Gastrocnemius medialis (tissue), 4 donors: ENCODE measurements at regions not wholly inside any gene's neighbourhood (a gene's known extent, or its start where the extent isn't known, plus 50 kb on each side); places are given as distances from the start of the nearest gene placed in this dataset.

ENCODE experiments used
- CTCF ChIP-seq, 5 experiments: fragments of 450-650 bp in 3 of 5; fragments of 200-600 bp in 2 of 5; sonication (generic) in 2 of 5; IDR thresholded peaks in 4 of 5; conservative IDR thresholded peaks in 1 of 5; 1 replicate in 4 of 5; 2 replicates in 1 of 5; pipeline ENCODE4 v1.5.1; 2016 to 2019; ENCODE audit warnings: antibody characterized with exemption in 5 of 5, mild to moderate bottlenecking in 3 of 5, moderate library complexity in 3 of 5
- POLR2A ChIP-seq, 2 donors: fragments of 450-650 bp; IDR thresholded peaks; one replicate each; pipeline ENCODE4 v1.6.1; 2017; ENCODE audit warnings: antibody characterized with exemption in 2 of 2, mild to moderate bottlenecking in 2 of 2, moderate library complexity in 2 of 2

GRCh38 chr14:97697772-97698171, 900.6 kb downstream of the VRK1 start:
- TF ChIP-seq CTCF (IDR thresholded peaks at IDR 0.05 in 4 of 5, conservative IDR thresholded peaks at IDR 0.05 in 1 of 5) (no peak), POLR2A (IDR thresholded peaks at IDR 0.05) (no peak)
